Breast epithelium (tissue), 4 donors: ENCODE measurements at regions not wholly inside any gene's neighbourhood (a gene's known extent, or its start where the extent isn't known, plus 50 kb on each side); places are given as distances from the start of the nearest gene placed in this dataset.

Experiments
- DNase-seq, 2 donors: peaks; one replicate each; pipeline ENCODE4 v3.0.0-alpha.2; 2019; ENCODE audit warnings: low spot score in 2 of 2
- H3K27ac ChIP-seq, 2 donors: fragments of 200-600 bp; sonication (generic) in 1 of 2; one replicate each; pipeline ENCODE4 v1.5.1; 2016 to 2019; ENCODE audit warnings: mild to moderate bottlenecking in 1 of 2
- H3K27me3 ChIP-seq, 2 donors: fragments of 200-600 bp; sonication (generic) in 1 of 2; one replicate each; pipeline versions ENCODE4 v1.5.1 to v1.6.0; 2017 to 2019; ENCODE audit warnings: control low read depth in 1 of 2, mild to moderate bottlenecking in 1 of 2
- H3K36me3 ChIP-seq: fragments of 200-600 bp; one replicate; pipeline ENCODE4 v1.5.1; 2019
- H3K4me1 ChIP-seq, 2 donors: fragments of 200-600 bp; sonication (generic); one replicate each; pipeline ENCODE4 v1.5.1; 2016 to 2019; ENCODE audit warnings: control low read depth in 1 of 2
- H3K4me3 ChIP-seq, 3 donors: fragments of 200-600 bp; sonication (generic); 1 replicate in 2 of 3; 2 replicates in 1 of 3; pipeline ENCODE4 v1.5.1; 2016 to 2019; ENCODE audit warnings: mild to moderate bottlenecking in 3 of 3, moderate library complexity in 2 of 3
- H3K9me3 ChIP-seq, 2 donors: fragments of 200-600 bp; sonication (generic) in 1 of 2; one replicate each; pipeline ENCODE4 v1.5.1; 2016 to 2019; ENCODE audit warnings: control low read depth in 1 of 2
- POLR2A ChIP-seq: fragments of 450-650 bp; IDR thresholded peaks from one replicate; pipeline ENCODE4 v1.6.1; 2016; ENCODE audit warnings: antibody characterized with exemption, mild to moderate bottlenecking, moderate library complexity
- POLR2AphosphoS5 ChIP-seq, 3 donors: sonication (generic); formaldehyde crosslinking; IDR thresholded peaks; one replicate each; pipeline ENCODE4 v1.6.1; 2017; ENCODE audit warnings: antibody characterized with exemption in 3 of 3
- intact Hi-C: fragments of 100-400 bp; cut with DNase I; formaldehyde crosslinking; loops from one replicate; pipeline ENCODE4 v1.15.1; 2023; ENCODE audit warnings: low total_unique reads
- TF ChIP-seq, protein P1 (sequence below), 3 donors: fragments of 450-650 bp; IDR thresholded peaks; one replicate each; pipeline ENCODE4 v1.5.1; 2016 to 2017; ENCODE audit warnings: antibody characterized with exemption in 3 of 3, mild to moderate bottlenecking in 3 of 3, moderate library complexity in 3 of 3

DNA sequence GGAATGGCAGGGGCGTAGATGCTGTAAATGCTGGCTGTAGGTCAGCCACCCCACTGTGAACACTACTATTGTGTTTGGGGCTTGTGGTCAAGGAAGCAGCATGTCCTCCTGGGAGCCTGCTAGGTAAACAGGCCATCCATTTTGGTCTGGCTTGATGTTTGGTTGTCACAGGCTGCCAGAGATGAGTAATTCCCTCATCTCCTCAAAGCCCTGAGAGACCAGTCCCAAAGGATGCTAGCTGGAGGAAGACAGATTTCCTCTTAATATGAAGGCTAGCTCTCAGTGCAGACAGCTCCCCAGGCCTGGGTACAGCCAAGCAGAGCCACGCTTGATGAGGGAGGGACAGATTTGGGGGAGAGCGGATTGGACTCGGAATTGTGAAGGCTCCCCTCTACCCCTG, 72.5 kb upstream of the MAP1B start:
- Histone ChIP-seq H3K36me3 (no peaks in the 10 kb centered on the region), H3K27me3 (no peaks in the 10 kb centered on the region), H3K27ac (no peak overlapping the region), H3K4me1 (no peaks in the 10 kb centered on the region), H3K9me3 (no peaks in the 10 kb centered on the region), H3K4me3 (no peak overlapping the region)
- DNase-seq = no peak
- TF ChIP-seq, protein P1, sequence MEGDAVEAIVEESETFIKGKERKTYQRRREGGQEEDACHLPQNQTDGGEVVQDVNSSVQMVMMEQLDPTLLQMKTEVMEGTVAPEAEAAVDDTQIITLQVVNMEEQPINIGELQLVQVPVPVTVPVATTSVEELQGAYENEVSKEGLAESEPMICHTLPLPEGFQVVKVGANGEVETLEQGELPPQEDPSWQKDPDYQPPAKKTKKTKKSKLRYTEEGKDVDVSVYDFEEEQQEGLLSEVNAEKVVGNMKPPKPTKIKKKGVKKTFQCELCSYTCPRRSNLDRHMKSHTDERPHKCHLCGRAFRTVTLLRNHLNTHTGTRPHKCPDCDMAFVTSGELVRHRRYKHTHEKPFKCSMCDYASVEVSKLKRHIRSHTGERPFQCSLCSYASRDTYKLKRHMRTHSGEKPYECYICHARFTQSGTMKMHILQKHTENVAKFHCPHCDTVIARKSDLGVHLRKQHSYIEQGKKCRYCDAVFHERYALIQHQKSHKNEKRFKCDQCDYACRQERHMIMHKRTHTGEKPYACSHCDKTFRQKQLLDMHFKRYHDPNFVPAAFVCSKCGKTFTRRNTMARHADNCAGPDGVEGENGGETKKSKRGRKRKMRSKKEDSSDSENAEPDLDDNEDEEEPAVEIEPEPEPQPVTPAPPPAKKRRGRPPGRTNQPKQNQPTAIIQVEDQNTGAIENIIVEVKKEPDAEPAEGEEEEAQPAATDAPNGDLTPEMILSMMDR (IDR thresholded peaks at IDR 0.05) = no peak
- intact Hi-C loops = no loop called here

DNA sequence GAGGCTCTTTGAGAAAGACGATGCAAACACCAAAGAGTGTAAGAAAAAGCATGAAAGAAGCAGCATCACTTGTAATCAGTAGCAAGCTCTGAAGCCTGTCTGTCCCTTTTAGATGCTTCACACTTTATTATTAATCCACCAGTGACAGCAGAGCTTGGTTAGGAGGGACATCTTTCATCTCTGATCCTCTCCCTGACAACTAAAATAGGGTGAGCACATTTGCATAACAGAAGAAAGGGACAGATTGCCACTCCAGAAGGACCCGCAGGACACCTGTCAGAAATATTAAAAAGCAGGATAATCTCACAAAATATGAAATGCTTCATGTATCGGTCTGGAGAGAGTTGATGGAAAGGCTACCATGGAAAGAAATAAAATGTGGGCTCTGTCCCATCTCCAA, 71.4 kb upstream of the MAP1B start:
- H3K9me3 ChIP-seq = no peaks in the 10 kb centered on the region
- H3K36me3 ChIP-seq = no peaks in the 10 kb centered on the region
- H3K4me1 ChIP-seq = no peaks in the 10 kb centered on the region
- DNase-seq = no peak
- intact Hi-C loops = no loop called here
- no peaks in the 10 kb centered on the region for H3K27me3 ChIP-seq
- H3K4me3 ChIP-seq = no peak overlapping the region
- no peak for TF ChIP-seq POLR2AphosphoS5 (IDR thresholded peaks at IDR 0.05)
- TF ChIP-seq POLR2A = no peak
- TF ChIP-seq, protein P1 (IDR thresholded peaks at IDR 0.05) = no peak
- H3K27ac ChIP-seq = no peak overlapping the region

DNA sequence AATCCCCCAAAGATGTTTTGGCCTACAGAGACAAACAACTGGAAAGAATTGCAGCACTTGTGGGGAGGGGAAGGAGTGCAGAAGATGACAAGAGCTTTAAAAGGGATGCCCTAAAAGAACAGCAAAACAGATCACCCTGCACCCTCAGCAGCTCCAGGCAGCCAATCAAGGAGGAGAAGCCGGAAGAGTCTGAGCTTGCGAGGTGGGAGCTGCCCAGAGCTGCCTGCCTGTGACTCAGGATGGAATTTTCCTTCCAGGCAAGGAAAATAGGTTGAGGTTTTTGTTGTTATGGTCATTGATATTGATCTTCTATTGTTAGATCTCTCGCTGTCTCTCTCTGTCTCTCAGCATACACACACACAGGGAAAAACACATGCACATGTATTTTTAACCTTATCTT, 70.3 kb upstream of the MAP1B start:
- H3K27me3 ChIP-seq = no peaks in the 10 kb centered on the region
- no peaks in the 10 kb centered on the region for H3K9me3 ChIP-seq
- intact Hi-C loops = no loop called here
- no peaks in the 10 kb centered on the region for H3K4me1 ChIP-seq
- DNase-seq = no peak
- peak overlapping the region in 1 of 2 donors; percentile 2 for H3K27ac ChIP-seq
- TF ChIP-seq POLR2AphosphoS5 (IDR thresholded peaks at IDR 0.05) (no peak), POLR2A (no peak)
- TF ChIP-seq, protein P1 (IDR thresholded peaks at IDR 0.05) = no peak
- H3K4me3 ChIP-seq = no peak overlapping the region
- H3K36me3 ChIP-seq = no peaks in the 10 kb centered on the region

DNA sequence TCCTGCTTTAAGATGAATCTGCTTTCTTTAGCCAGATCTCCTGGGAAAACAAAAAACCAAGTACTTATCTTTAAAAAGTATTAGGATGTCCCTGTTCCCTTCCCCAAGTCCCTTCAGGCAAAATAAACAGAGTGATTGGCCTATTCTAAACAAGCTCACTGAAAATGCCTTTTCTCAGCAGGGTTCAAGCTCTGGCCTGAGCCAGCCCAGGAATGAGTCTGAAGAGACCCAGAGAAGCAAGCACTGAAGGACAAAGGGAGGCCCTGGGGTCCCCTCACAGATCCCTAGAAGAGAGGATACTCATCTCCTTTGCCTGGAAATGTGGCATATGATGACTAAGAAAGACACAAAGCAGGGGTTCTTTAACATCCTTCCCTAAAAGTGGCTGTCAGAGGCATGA, 66.8 kb upstream of the MAP1B start:
- H3K27ac ChIP-seq = no peak overlapping the region
- no peaks in the 10 kb centered on the region for H3K36me3 ChIP-seq
- no peaks in the 10 kb centered on the region for H3K4me1 ChIP-seq
- intact Hi-C loops = no loop called here
- H3K9me3 ChIP-seq = no peaks in the 10 kb centered on the region
- TF ChIP-seq POLR2AphosphoS5 (IDR thresholded peaks at IDR 0.05) = no peak
- no peak for TF ChIP-seq POLR2A
- TF ChIP-seq, protein P1 (IDR thresholded peaks at IDR 0.05) = no peak
- no peak overlapping the region for H3K4me3 ChIP-seq
- no peak for DNase-seq
- no peaks in the 10 kb centered on the region for H3K27me3 ChIP-seq

DNA sequence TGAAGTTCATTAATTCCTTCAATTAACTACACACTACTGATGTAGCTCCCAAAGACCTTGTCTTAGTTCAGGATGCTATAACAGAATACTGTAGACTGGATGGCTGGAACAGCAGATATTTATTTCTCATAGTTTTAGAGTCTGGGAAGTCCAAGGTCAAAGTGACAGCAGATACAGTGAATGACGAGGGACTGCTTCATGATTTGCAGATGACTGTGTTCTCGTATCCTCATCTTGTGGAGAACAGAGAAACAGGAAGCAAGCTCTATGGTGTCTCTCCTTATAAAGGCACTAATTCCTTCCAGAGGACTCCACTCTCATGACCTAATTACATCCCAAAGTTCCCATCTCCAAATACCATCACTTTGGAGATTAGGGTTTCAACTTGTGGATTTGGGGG, 65.6 kb upstream of the MAP1B start:
- intact Hi-C loops = no loop called here
- no peak for DNase-seq
- Histone ChIP-seq H3K36me3 (no peaks in the 10 kb centered on the region), H3K27ac (no peak overlapping the region), H3K4me3 (no peak overlapping the region), H3K27me3 (no peaks in the 10 kb centered on the region), H3K4me1 (no peaks in the 10 kb centered on the region), H3K9me3 (no peaks in the 10 kb centered on the region)
- TF ChIP-seq POLR2AphosphoS5 (IDR thresholded peaks at IDR 0.05) (no peak), POLR2A (no peak)
- TF ChIP-seq, protein P1 (IDR thresholded peaks at IDR 0.05) = no peak
